ENCODE measurements at regions not wholly inside any gene's neighbourhood (a gene's known extent, or its start where the extent isn't known, plus 50 kb on each side); places are given as distances from the start of the nearest gene placed in this dataset.

DNA sequence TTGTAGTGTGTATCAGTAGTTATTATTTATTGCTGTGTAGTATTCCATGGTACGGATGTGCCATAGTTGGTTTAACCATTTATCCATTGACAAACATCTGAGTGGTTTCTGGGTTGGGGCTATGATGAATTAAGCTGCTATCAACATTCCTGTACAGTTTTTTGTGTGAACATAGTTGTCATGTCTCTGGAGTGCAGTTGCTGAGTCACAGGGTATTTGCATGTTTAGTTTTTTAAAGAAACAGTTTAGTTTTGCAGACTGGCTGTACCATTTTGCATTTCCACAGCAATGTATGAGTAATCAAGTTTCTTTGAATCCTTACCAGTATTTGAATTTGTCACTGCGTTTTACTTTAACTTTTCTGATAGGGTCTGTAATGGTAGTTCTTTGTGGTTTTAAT is 516.7 kb upstream of the CELF2 start:
- Mint-ChIP-seq H3K9me3 (peaks cover 12% of the 10 kb centered on the region), H3K27me3 (peaks cover 6% of the 10 kb centered on the region), H3K4me3 (no peak overlapping the region), H3K4me1 (ENCODE audit: low read depth) (peaks cover 21% of the 10 kb centered on the region), H3K36me3 (ENCODE audit: low read depth) (no peaks in the 10 kb centered on the region), H3K27ac (no peak overlapping the region)
- intact Hi-C loops (cut with micrococcal nuclease), result no loop called here

GRCh38 chr10:10503772-10504171 is 513.9 kb upstream of the CELF2 start:
- Mint-ChIP-seq H3K27me3 (peaks cover 2% of the 10 kb centered on the region), H3K4me3 (no peak overlapping the region), H3K4me1 (ENCODE audit: low read depth) (peaks cover 19% of the 10 kb centered on the region), H3K9me3 (peaks cover 8% of the 10 kb centered on the region), H3K36me3 (ENCODE audit: low read depth) (peaks cover 5% of the 10 kb centered on the region), H3K27ac (no peak overlapping the region)
- intact Hi-C loops (cut with micrococcal nuclease), result no loop called here

- Mint-ChIP-seq H3K9me3 (peaks cover 8% of the 10 kb centered on the region), H3K27me3 (peaks cover 2% of the 10 kb centered on the region), H3K4me3 (no peak overlapping the region), H3K27ac (no peak overlapping the region), H3K4me1 (ENCODE audit: low read depth) (peaks cover 11% of the 10 kb centered on the region), H3K36me3 (ENCODE audit: low read depth) (peaks cover 5% of the 10 kb centered on the region)
- intact Hi-C loops (cut with micrococcal nuclease), result no loop called here
These were observed 509.5 kb upstream of the CELF2 start for GRCh38 chr10:10508211-10508610.

GRCh38 chr10:10510179-10510578 is 507.5 kb upstream of the CELF2 start:
- intact Hi-C loops (cut with micrococcal nuclease), result no loop called here
- no peak overlapping the region for H3K4me3 Mint-ChIP-seq
- H3K36me3 Mint-ChIP-seq (ENCODE audit: low read depth), result peaks cover 5% of the 10 kb centered on the region
- peaks cover 3% of the 10 kb centered on the region for H3K27me3 Mint-ChIP-seq
- no peak overlapping the region for H3K27ac Mint-ChIP-seq
- H3K9me3 Mint-ChIP-seq, result peaks cover 8% of the 10 kb centered on the region
- H3K4me1 Mint-ChIP-seq (ENCODE audit: low read depth), result peaks cover 11% of the 10 kb centered on the region

- Mint-ChIP-seq H3K4me3 (no peak overlapping the region), H3K27me3 (peaks cover 4% of the 10 kb centered on the region), H3K27ac (no peak overlapping the region), H3K36me3 (ENCODE audit: low read depth) (no peaks in the 10 kb centered on the region), H3K9me3 (no peaks in the 10 kb centered on the region), H3K4me1 (ENCODE audit: low read depth) (no peaks in the 10 kb centered on the region)
- intact Hi-C loops (cut with micrococcal nuclease), result no loop called here
These were observed 504.6 kb upstream of the CELF2 start for GRCh38 chr10:10513067-10513466.

DNA sequence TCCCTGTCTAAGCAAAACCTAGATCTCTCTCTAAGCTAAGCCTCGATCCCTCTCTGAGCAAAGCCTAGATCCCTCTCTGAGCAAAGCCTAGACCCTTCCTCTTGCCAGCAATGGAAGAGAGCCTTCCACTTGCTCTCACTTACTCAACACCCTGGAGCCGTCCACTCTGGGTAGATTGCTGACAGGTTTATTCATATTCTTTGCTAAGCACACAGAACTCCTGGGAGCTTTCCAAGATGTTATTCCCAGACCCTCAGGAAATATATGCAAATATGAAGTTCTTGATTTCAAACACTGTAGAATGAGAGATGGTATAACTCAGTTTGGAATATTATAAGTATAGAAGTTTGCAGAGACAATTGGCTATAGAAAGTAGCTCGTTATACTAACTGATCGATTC is 503.8 kb upstream of the CELF2 start:
- Mint-ChIP-seq H3K27ac (no peak overlapping the region), H3K9me3 (no peaks in the 10 kb centered on the region), H3K4me1 (ENCODE audit: low read depth) (no peaks in the 10 kb centered on the region), H3K36me3 (ENCODE audit: low read depth) (no peaks in the 10 kb centered on the region), H3K27me3 (peaks cover 4% of the 10 kb centered on the region), H3K4me3 (no peak overlapping the region)
- intact Hi-C loops (cut with micrococcal nuclease), result no loop called here

- intact Hi-C loops (cut with micrococcal nuclease), result no loop called here
- Mint-ChIP-seq H3K27ac (no peak overlapping the region), H3K4me1 (ENCODE audit: low read depth) (no peaks in the 10 kb centered on the region), H3K36me3 (ENCODE audit: low read depth) (no peaks in the 10 kb centered on the region), H3K4me3 (no peak overlapping the region), H3K27me3 (peaks cover 4% of the 10 kb centered on the region), H3K9me3 (no peaks in the 10 kb centered on the region)
These were observed 502.9 kb upstream of the CELF2 start for GRCh38 chr10:10514797-10515196.

- Mint-ChIP-seq H3K36me3 (ENCODE audit: low read depth) (no peaks in the 10 kb centered on the region), H3K27ac (no peak overlapping the region), H3K9me3 (no peaks in the 10 kb centered on the region), H3K4me1 (ENCODE audit: low read depth) (peaks cover 5% of the 10 kb centered on the region), H3K4me3 (no peak overlapping the region), H3K27me3 (peaks cover 4% of the 10 kb centered on the region)
- intact Hi-C loops (cut with micrococcal nuclease), result no loop called here
These were observed 502.0 kb upstream of the CELF2 start for GRCh38 chr10:10515479-10516204.

GRCh38 chr10:10516346-10517130 is 501.1 kb upstream of the CELF2 start:
- H3K4me3 Mint-ChIP-seq, result no peak overlapping the region
- no peaks in the 10 kb centered on the region for H3K9me3 Mint-ChIP-seq
- no peak overlapping the region for H3K27ac Mint-ChIP-seq
- H3K36me3 Mint-ChIP-seq (ENCODE audit: low read depth), result no peaks in the 10 kb centered on the region
- intact Hi-C loops (cut with micrococcal nuclease), result no loop called here
- peaks cover 9% of the 10 kb centered on the region for H3K4me1 Mint-ChIP-seq (ENCODE audit: low read depth)
- H3K27me3 Mint-ChIP-seq, result peaks cover 4% of the 10 kb centered on the region

- Mint-ChIP-seq H3K4me1 (ENCODE audit: low read depth) (peaks cover 9% of the 10 kb centered on the region), H3K9me3 (no peaks in the 10 kb centered on the region), H3K36me3 (ENCODE audit: low read depth) (no peaks in the 10 kb centered on the region), H3K27ac (no peak overlapping the region), H3K27me3 (peaks cover 4% of the 10 kb centered on the region), H3K4me3 (no peak overlapping the region)
- intact Hi-C loops (cut with micrococcal nuclease), result no loop called here
These were observed 499.8 kb upstream of the CELF2 start for GRCh38 chr10:10517866-10518265.

DNA sequence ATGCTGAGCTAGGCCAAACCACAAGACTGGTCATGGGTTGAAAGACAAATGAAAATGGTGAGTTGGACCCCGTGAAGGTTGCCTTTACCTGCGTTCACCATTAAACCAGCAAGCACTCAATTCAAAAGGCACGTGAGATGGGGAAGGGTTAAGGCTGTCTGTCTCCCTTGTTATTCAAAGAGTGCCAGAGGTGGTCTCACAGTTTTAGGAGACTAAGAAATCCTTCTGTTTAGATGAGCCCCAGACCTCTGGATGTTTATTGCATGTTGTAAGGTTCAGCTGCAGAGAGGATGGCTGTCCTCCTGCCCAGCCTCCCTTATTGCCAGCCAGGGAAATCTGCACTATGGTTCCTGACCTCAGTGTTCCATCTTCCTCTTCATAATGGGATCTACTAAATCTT is 498.0 kb upstream of the CELF2 start:
- H3K27ac Mint-ChIP-seq, result no peak overlapping the region
- H3K27me3 Mint-ChIP-seq, result peaks cover 1% of the 10 kb centered on the region
- intact Hi-C loops (cut with micrococcal nuclease), result no loop called here

DNA sequence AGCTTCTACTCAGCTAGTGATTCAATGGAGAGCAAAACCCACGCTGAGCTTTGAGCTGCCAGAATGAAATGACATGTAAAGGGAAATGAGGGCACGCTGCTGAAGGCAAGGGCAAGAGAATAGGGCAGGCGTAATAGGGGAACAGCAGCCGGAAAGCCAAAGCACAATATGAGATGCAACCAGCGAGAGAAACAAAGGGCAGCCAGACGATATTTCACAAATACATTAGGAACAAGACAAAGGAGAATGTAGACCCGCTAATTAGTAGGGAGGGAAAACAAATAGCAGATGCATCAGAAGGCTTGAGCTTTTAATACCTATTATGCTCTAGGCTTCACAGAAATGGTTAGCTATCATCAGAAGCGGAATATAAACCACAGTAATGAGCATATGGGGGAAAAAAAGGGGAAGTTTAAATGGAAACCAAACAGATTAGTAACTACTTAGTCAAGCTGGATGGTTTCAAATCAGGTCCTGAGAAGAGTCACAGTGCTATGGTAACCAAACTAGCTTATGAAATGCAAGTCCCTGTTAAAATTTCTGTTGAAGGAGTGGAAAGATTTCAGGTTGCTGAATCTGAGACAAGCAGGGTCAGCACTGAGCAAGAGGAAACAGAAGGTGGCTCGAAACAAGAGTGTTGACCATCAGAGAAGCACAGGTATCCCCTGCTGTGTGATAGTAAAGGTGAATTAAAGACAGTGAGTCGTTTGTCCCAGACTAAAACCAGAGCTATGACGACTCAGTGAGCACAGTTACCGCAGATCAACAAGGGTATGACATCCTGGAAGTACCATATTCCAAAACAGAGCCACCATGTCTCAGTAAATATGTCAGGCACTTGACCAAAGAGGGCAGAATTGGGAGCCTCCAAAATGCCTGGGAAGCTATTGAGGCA is 496.9 kb upstream of the CELF2 start:
- intact Hi-C loops (cut with micrococcal nuclease), result no loop called here
- Mint-ChIP-seq H3K9me3 (no peaks in the 10 kb centered on the region), H3K36me3 (ENCODE audit: low read depth) (no peaks in the 10 kb centered on the region), H3K27ac (peak overlapping the region; percentile 8), H3K4me1 (ENCODE audit: low read depth) (peaks cover 9% of the 10 kb centered on the region), H3K27me3 (peaks cover 1% of the 10 kb centered on the region), H3K4me3 (peak overlapping the region; percentile 14)

More for the DNA sequence above, 498.0 kb upstream of the CELF2 start:
- Mint-ChIP-seq H3K4me1 (ENCODE audit: low read depth) (peaks cover 9% of the 10 kb centered on the region), H3K36me3 (ENCODE audit: low read depth) (no peaks in the 10 kb centered on the region), H3K4me3 (no peak overlapping the region), H3K9me3 (no peaks in the 10 kb centered on the region)

DNA sequence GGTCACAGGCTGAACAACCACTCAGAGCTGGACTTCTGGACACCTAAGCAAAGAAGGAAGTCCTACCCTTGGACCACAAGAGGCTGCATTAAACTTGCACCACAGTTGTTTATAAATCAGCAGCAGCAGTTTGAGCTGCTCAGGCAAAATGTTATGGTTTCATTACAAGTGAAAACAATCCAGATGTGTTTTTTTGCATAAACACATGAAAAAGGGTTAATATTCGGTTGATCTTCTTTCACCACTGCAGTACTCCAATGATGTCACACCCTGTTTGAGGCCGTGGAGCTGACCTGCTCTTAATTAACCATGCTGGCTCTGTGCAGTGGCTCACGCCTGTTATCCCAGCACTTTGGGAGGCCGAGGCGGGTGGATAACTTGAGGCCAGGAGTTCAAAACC is 490.8 kb upstream of the CELF2 start:
- intact Hi-C loops (cut with micrococcal nuclease), result no loop called here
- Mint-ChIP-seq H3K4me3 (no peak overlapping the region), H3K36me3 (ENCODE audit: low read depth) (no peaks in the 10 kb centered on the region), H3K27ac (no peak overlapping the region), H3K4me1 (ENCODE audit: low read depth) (no peaks in the 10 kb centered on the region), H3K27me3 (no peaks in the 10 kb centered on the region), H3K9me3 (no peaks in the 10 kb centered on the region)

Measured in dendritic cell treated with granulocyte-macrophage colony-stimulating factor and Interleukin-4, amounts not matched to agents 40 ng/mL and 50 ng/mL, for 4 days (primary cell).